ENCODE measurements at regions not wholly inside any gene's neighbourhood (a gene's known extent, or its start where the extent isn't known, plus 50 kb on each side); places are given as distances from the start of the nearest gene placed in this dataset.

- in situ Hi-C loops (cut with HindIII; ENCODE audit: low sequenced_read_pairs): no loop called here
- no peak overlapping the region for H3K4me3 ChIP-seq (ENCODE audit: low read depth, low read length)
- TF ChIP-seq CTCF (IDR thresholded peaks at IDR 0.05; ENCODE audit: low read depth, low read length, missing control alignments): no peak
- no peak for DNase-seq (ENCODE audit: low read depth)
Observed at GRCh38 chrX:13258725-13259124, 61.1 kb downstream of the ATXN3L start.

- no peak for DNase-seq (ENCODE audit: low read depth)
- TF ChIP-seq CTCF (IDR thresholded peaks at IDR 0.05; ENCODE audit: low read depth, low read length, missing control alignments): no peak
- in situ Hi-C loops (cut with HindIII; ENCODE audit: low sequenced_read_pairs): no loop called here
- no peak overlapping the region for H3K4me3 ChIP-seq (ENCODE audit: low read depth, low read length)
Observed at GRCh38 chrX:13258052-13258444, 61.8 kb downstream of the ATXN3L start.

GRCh38 chrX:13257223-13258051 lies 62.4 kb downstream of the ATXN3L start:
- no peak for DNase-seq (ENCODE audit: low read depth)
- no peak overlapping the region for H3K4me3 ChIP-seq (ENCODE audit: low read depth, low read length)
- in situ Hi-C loops (cut with HindIII; ENCODE audit: low sequenced_read_pairs): no loop called here
- TF ChIP-seq CTCF (IDR thresholded peaks at IDR 0.05; ENCODE audit: low read depth, low read length, missing control alignments): no peak

GRCh38 chrX:13256603-13257002 lies 63.2 kb downstream of the ATXN3L start:
- no peak for TF ChIP-seq CTCF (IDR thresholded peaks at IDR 0.05; ENCODE audit: low read depth, low read length, missing control alignments)
- no peak overlapping the region for H3K4me3 ChIP-seq (ENCODE audit: low read depth, low read length)
- in situ Hi-C loops (cut with HindIII; ENCODE audit: low sequenced_read_pairs): no loop called here
- no peak for DNase-seq (ENCODE audit: low read depth)

GRCh38 chrX:13254870-13255269 lies 65.0 kb downstream of the ATXN3L start:
- no peak for TF ChIP-seq CTCF (IDR thresholded peaks at IDR 0.05; ENCODE audit: low read depth, low read length, missing control alignments)
- no peak for DNase-seq (ENCODE audit: low read depth)
- in situ Hi-C loops (cut with HindIII; ENCODE audit: low sequenced_read_pairs): loop anchor here (5.0 kb wide), 1 partner anchor 32 kb away; no protein-coding TSS in a partner anchor
- H3K4me3 ChIP-seq (ENCODE audit: low read depth, low read length): no peak overlapping the region

- peak; percentile 2 for TF ChIP-seq CTCF (IDR thresholded peaks at IDR 0.05; ENCODE audit: low read depth, low read length, missing control alignments)
- in situ Hi-C loops (cut with HindIII; ENCODE audit: low sequenced_read_pairs): loop anchor here (5.0 kb wide), 1 partner anchor 33 kb away; no protein-coding TSS in a partner anchor
- H3K4me3 ChIP-seq (ENCODE audit: low read depth, low read length): no peak overlapping the region
- no peak for DNase-seq (ENCODE audit: low read depth)
Observed at GRCh38 chrX:13254076-13254785, 65.6 kb downstream of the ATXN3L start.
